ENCODE measurements at regions not wholly inside any gene's neighbourhood (a gene's known extent, or its start where the extent isn't known, plus 50 kb on each side); places are given as distances from the start of the nearest gene placed in this dataset.

DNA sequence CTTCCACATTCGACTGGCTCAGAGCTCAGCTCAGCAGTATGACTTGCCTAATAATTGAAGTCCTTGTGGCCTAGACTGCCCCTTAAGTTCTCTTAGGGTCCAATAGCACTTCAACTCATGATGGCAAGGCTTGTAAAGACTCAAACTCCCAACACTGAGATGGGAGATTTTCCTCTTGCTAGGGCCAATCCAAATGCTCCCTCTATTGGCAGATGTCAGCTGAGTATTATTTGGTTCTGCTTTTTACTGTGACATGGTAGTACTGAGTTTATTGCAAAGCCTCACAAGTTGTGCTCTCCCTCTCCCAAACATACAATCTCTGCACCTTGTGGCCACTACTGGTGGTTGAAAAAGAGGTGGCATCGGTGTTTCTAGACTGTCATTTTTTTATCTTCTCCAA is 164.2 kb downstream of the ALG10 start:
- Histone ChIP-seq H3K27me3 (ENCODE audit: control insufficient read depth in 4 of 4, insufficient read depth in 4 of 4, low read length in 3 of 4) (peaks cover 0 to 3% (median under 1%) of the 10 kb centered on the region in 4 donors), H3K36me3 (ENCODE audit: control insufficient read depth in 4 of 4, insufficient read depth in 3 of 4, low read depth in 1 of 4, low read length in 3 of 4) (no peaks in the 10 kb centered on the region), H3K27ac (ENCODE audit: low read depth in 1 of 2, low read length in 2 of 2) (no peak overlapping the region), H3K9me3 (ENCODE audit: control insufficient read depth in 4 of 4, low read length in 3 of 4) (no peaks in the 10 kb centered on the region), H3K4me3 (ENCODE audit: low read depth in 1 of 3, low read length in 3 of 3) (no peak overlapping the region), H3K9ac (ENCODE audit: low read depth in 1 of 2, low read length in 2 of 2) (no peak overlapping the region), H3K4me1 (ENCODE audit: control insufficient read depth in 4 of 4, insufficient read depth in 4 of 4, low read length in 3 of 4) (no peaks in the 10 kb centered on the region)
- WGBS: 56% methylated on average over 2 of the region's 2 CpGs
- no peak for DNase-seq (ENCODE audit: low spot score)
- TF ChIP-seq FOXA2 (IDR thresholded peaks at IDR 0.05): no peak
- peak in 1 of 2 donors; percentile 16 for TF ChIP-seq RAD21 (IDR thresholded peaks at IDR 0.05)

DNA sequence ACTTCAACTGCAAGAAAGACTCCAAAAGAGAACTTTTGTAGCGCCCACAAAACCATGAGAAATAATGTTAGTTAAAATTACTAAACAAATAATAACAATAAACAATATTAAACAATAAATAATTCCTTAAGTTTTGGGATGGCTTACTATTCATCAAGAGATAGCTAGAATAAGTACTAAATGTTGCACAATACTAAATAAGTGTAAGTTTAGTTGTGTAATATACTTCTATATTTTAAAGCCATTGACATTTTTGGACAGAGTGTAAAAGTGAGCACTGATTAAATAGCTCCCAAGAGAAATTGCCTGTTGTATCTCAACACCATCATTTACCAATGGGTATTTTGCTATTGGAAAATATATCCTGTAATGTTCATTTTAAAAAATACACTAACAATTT is 166.7 kb downstream of the ALG10 start:
- DNase-seq (ENCODE audit: low spot score): no peak
- H3K27ac ChIP-seq (ENCODE audit: low read depth in 1 of 2, low read length in 2 of 2): no peak overlapping the region
- H3K9ac ChIP-seq (ENCODE audit: low read depth in 1 of 2, low read length in 2 of 2): no peak overlapping the region
- 70% methylated on average over 1 of the region's 1 CpG for WGBS
- H3K36me3 ChIP-seq (ENCODE audit: control insufficient read depth in 4 of 4, insufficient read depth in 3 of 4, low read depth in 1 of 4, low read length in 3 of 4): no peaks in the 10 kb centered on the region
- TF ChIP-seq, protein P1, sequence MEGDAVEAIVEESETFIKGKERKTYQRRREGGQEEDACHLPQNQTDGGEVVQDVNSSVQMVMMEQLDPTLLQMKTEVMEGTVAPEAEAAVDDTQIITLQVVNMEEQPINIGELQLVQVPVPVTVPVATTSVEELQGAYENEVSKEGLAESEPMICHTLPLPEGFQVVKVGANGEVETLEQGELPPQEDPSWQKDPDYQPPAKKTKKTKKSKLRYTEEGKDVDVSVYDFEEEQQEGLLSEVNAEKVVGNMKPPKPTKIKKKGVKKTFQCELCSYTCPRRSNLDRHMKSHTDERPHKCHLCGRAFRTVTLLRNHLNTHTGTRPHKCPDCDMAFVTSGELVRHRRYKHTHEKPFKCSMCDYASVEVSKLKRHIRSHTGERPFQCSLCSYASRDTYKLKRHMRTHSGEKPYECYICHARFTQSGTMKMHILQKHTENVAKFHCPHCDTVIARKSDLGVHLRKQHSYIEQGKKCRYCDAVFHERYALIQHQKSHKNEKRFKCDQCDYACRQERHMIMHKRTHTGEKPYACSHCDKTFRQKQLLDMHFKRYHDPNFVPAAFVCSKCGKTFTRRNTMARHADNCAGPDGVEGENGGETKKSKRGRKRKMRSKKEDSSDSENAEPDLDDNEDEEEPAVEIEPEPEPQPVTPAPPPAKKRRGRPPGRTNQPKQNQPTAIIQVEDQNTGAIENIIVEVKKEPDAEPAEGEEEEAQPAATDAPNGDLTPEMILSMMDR (IDR thresholded peaks at IDR 0.05; ENCODE audit: low read depth, low read length, missing input control): no peak
- TF ChIP-seq HNF4A (conservative IDR thresholded peaks at IDR 0.05) (no peak), JUND (IDR thresholded peaks at IDR 0.05) (no peak), EGR1 (IDR thresholded peaks at IDR 0.05; ENCODE audit: low read depth in 2 of 2) (no peak)
- no peaks in the 10 kb centered on the region for H3K9me3 ChIP-seq (ENCODE audit: control insufficient read depth in 4 of 4, low read length in 3 of 4)
- H3K4me1 ChIP-seq (ENCODE audit: control insufficient read depth in 4 of 4, insufficient read depth in 4 of 4, low read length in 3 of 4): no peaks in the 10 kb centered on the region
- H3K4me3 ChIP-seq (ENCODE audit: low read depth in 1 of 3, low read length in 3 of 3): no peak overlapping the region
- peaks cover 0 to 3% (median under 1%) of the 10 kb centered on the region in 4 donors for H3K27me3 ChIP-seq (ENCODE audit: control insufficient read depth in 4 of 4, insufficient read depth in 4 of 4, low read length in 3 of 4)

- WGBS: 78% methylated on average over 1 of the region's 1 CpG
- Histone ChIP-seq H3K9ac (ENCODE audit: low read depth in 1 of 2, low read length in 2 of 2) (no peak overlapping the region), H3K4me3 (ENCODE audit: low read depth in 1 of 3, low read length in 3 of 3) (no peak overlapping the region), H3K4me1 (ENCODE audit: control insufficient read depth in 4 of 4, insufficient read depth in 4 of 4, low read length in 3 of 4) (no peaks in the 10 kb centered on the region), H3K36me3 (ENCODE audit: control insufficient read depth in 4 of 4, insufficient read depth in 3 of 4, low read depth in 1 of 4, low read length in 3 of 4) (no peaks in the 10 kb centered on the region), H3K9me3 (ENCODE audit: control insufficient read depth in 4 of 4, low read length in 3 of 4) (no peaks in the 10 kb centered on the region), H3K27ac (ENCODE audit: low read depth in 1 of 2, low read length in 2 of 2) (no peak overlapping the region), H3K27me3 (ENCODE audit: control insufficient read depth in 4 of 4, insufficient read depth in 4 of 4, low read length in 3 of 4) (peaks cover 0 to 3% (median under 1%) of the 10 kb centered on the region in 4 donors)
- TF ChIP-seq, protein P2, sequence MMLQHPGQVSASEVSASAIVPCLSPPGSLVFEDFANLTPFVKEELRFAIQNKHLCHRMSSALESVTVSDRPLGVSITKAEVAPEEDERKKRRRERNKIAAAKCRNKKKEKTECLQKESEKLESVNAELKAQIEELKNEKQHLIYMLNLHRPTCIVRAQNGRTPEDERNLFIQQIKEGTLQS (IDR thresholded peaks at IDR 0.05): no peak
- no peak for DNase-seq (ENCODE audit: low spot score)
Measured at GRCh38 chr12:34190054-34190453, 167.8 kb downstream of the ALG10 start.

- Histone ChIP-seq H3K4me3 (ENCODE audit: low read depth in 1 of 3, low read length in 3 of 3) (no peak overlapping the region), H3K4me1 (ENCODE audit: control insufficient read depth in 4 of 4, insufficient read depth in 4 of 4, low read length in 3 of 4) (no peaks in the 10 kb centered on the region), H3K27me3 (ENCODE audit: control insufficient read depth in 4 of 4, insufficient read depth in 4 of 4, low read length in 3 of 4) (peaks cover 0 to 2% (median 0%) of the 10 kb centered on the region in 4 donors), H3K27ac (ENCODE audit: low read depth in 1 of 2, low read length in 2 of 2) (no peak overlapping the region), H3K36me3 (ENCODE audit: control insufficient read depth in 4 of 4, insufficient read depth in 3 of 4, low read depth in 1 of 4, low read length in 3 of 4) (no peaks in the 10 kb centered on the region), H3K9ac (ENCODE audit: low read depth in 1 of 2, low read length in 2 of 2) (no peak overlapping the region), H3K9me3 (ENCODE audit: control insufficient read depth in 4 of 4, low read length in 3 of 4) (peaks cover 0 to 3% (median 0%) of the 10 kb centered on the region in 4 donors)
- DNase-seq (ENCODE audit: low spot score): no peak
- TF ChIP-seq SP1 (IDR thresholded peaks at IDR 0.05) (no peak), REST (IDR thresholded peaks at IDR 0.05) (no peak), NR2F2 (IDR thresholded peaks at IDR 0.05) (no peak), RXRA (IDR thresholded peaks at IDR 0.05) (no peak), EGR1 (IDR thresholded peaks at IDR 0.05; ENCODE audit: low read depth in 2 of 2) (no peak), MAX (IDR thresholded peaks at IDR 0.05) (no peak)
- TF ChIP-seq, protein P1 (IDR thresholded peaks at IDR 0.05; ENCODE audit: low read depth, low read length, missing input control): no peak
- TF ChIP-seq, protein P2 (IDR thresholded peaks at IDR 0.05): no peak
- 64% methylated on average over 7 of the region's 7 CpGs for WGBS
Measured at GRCh38 chr12:34198924-34199323, 176.6 kb downstream of the ALG10 start.
